ENCODE measurements at regions not wholly inside any gene's neighbourhood (a gene's known extent, or its start where the extent isn't known, plus 50 kb on each side); places are given as distances from the start of the nearest gene placed in this dataset.

- no peaks in the 10 kb centered on the region for H3K9me3 ChIP-seq (ENCODE audit: low read length)
- peaks cover 4% of the 10 kb centered on the region; the same call in 1 of the 2 replicates for H3K4me1 ChIP-seq (ENCODE audit: low read length)
- no peak overlapping the region for H3K4me3 ChIP-seq (ENCODE audit: low read length)
- no peak overlapping the region for H3K4me2 ChIP-seq (ENCODE audit: low read depth, low read length, poor library complexity, severe bottlenecking)
- H3K27me3 ChIP-seq (ENCODE audit: low read length), result no peaks in the 10 kb centered on the region
- no peaks in the 10 kb centered on the region for H4K20me1 ChIP-seq (ENCODE audit: insufficient read depth, low read depth, low read length)
- H2AFZ ChIP-seq (ENCODE audit: low read length), result no peak overlapping the region
- H3K79me2 ChIP-seq (ENCODE audit: low read length), result no peaks in the 10 kb centered on the region
- H3K9ac ChIP-seq (ENCODE audit: low read length), result no peak overlapping the region
- no peak overlapping the region for H3K27ac ChIP-seq (ENCODE audit: low read length)
- no peak for DNase-seq
- no peaks in the 10 kb centered on the region for H3K9me2 ChIP-seq (replicated peaks; ENCODE audit: insufficient read depth, low read length)
- no peaks in the 10 kb centered on the region for H3K36me3 ChIP-seq (ENCODE audit: insufficient read depth, low read length)
Observed at GRCh38 chr6:141540207-141540606, 592.5 kb upstream of the GJE1 start.

- Histone ChIP-seq H3K4me1 (ENCODE audit: low read length) (peaks cover 4% of the 10 kb centered on the region; the same call in 1 of the 2 replicates), H3K9me2 (replicated peaks; ENCODE audit: insufficient read depth, low read length) (no peaks in the 10 kb centered on the region), H4K20me1 (ENCODE audit: insufficient read depth, low read depth, low read length) (no peaks in the 10 kb centered on the region), H3K79me2 (ENCODE audit: low read length) (no peaks in the 10 kb centered on the region), H3K4me2 (ENCODE audit: low read depth, low read length, poor library complexity, severe bottlenecking) (no peak overlapping the region), H3K27ac (ENCODE audit: low read length) (no peak overlapping the region), H3K4me3 (ENCODE audit: low read length) (no peak overlapping the region), H3K9ac (ENCODE audit: low read length) (no peak overlapping the region), H3K9me3 (ENCODE audit: low read length) (no peaks in the 10 kb centered on the region), H3K27me3 (ENCODE audit: low read length) (no peaks in the 10 kb centered on the region), H2AFZ (ENCODE audit: low read length) (no peak overlapping the region), H3K36me3 (ENCODE audit: insufficient read depth, low read length) (no peaks in the 10 kb centered on the region)
- no peak for DNase-seq
Observed at GRCh38 chr6:141539617-141540016, 593.1 kb upstream of the GJE1 start.

- no peak overlapping the region for H3K4me2 ChIP-seq (ENCODE audit: low read depth, low read length, poor library complexity, severe bottlenecking)
Observed at GRCh38 chr6:141532211-141532610, 600.5 kb upstream of the GJE1 start.

GRCh38 chr6:141531040-141531439, 601.7 kb upstream of the GJE1 start:
- no peaks in the 10 kb centered on the region for H3K79me2 ChIP-seq (ENCODE audit: low read length)
- H3K9me2 ChIP-seq (replicated peaks; ENCODE audit: insufficient read depth, low read length), result no peaks in the 10 kb centered on the region
- H3K4me2 ChIP-seq (ENCODE audit: low read depth, low read length, poor library complexity, severe bottlenecking), result no peak overlapping the region
- no peak overlapping the region for H3K27ac ChIP-seq (ENCODE audit: low read length)
- no peaks in the 10 kb centered on the region for H3K4me1 ChIP-seq (ENCODE audit: low read length)
- H2AFZ ChIP-seq (ENCODE audit: low read length), result no peak overlapping the region
- H3K4me3 ChIP-seq (ENCODE audit: low read length), result no peak overlapping the region
- H3K27me3 ChIP-seq (ENCODE audit: low read length), result no peaks in the 10 kb centered on the region
- no peak overlapping the region for H3K9ac ChIP-seq (ENCODE audit: low read length)
- H3K36me3 ChIP-seq (ENCODE audit: insufficient read depth, low read length), result no peaks in the 10 kb centered on the region
- no peaks in the 10 kb centered on the region for H3K9me3 ChIP-seq (ENCODE audit: low read length)
- H4K20me1 ChIP-seq (ENCODE audit: insufficient read depth, low read depth, low read length), result no peaks in the 10 kb centered on the region
- no peak for DNase-seq

More at GRCh38 chr6:141532211-141532610, 600.5 kb upstream of the GJE1 start:
- H3K27ac ChIP-seq (ENCODE audit: low read length), result no peak overlapping the region
- no peak overlapping the region for H2AFZ ChIP-seq (ENCODE audit: low read length)
- H3K4me3 ChIP-seq (ENCODE audit: low read length), result no peak overlapping the region
- H3K79me2 ChIP-seq (ENCODE audit: low read length), result no peaks in the 10 kb centered on the region
- H3K9ac ChIP-seq (ENCODE audit: low read length), result no peak overlapping the region
- DNase-seq, result no peak
- H4K20me1 ChIP-seq (ENCODE audit: insufficient read depth, low read depth, low read length), result no peaks in the 10 kb centered on the region
- H3K9me3 ChIP-seq (ENCODE audit: low read length), result no peaks in the 10 kb centered on the region
- no peaks in the 10 kb centered on the region for H3K36me3 ChIP-seq (ENCODE audit: insufficient read depth, low read length)
- no peaks in the 10 kb centered on the region for H3K4me1 ChIP-seq (ENCODE audit: low read length)
- H3K9me2 ChIP-seq (replicated peaks; ENCODE audit: insufficient read depth, low read length), result no peaks in the 10 kb centered on the region
- H3K27me3 ChIP-seq (ENCODE audit: low read length), result no peaks in the 10 kb centered on the region

- H3K79me2 ChIP-seq (ENCODE audit: low read length), result no peaks in the 10 kb centered on the region
- H3K9ac ChIP-seq (ENCODE audit: low read length), result no peak overlapping the region
- H3K9me2 ChIP-seq (replicated peaks; ENCODE audit: insufficient read depth, low read length), result no peaks in the 10 kb centered on the region
- H4K20me1 ChIP-seq (ENCODE audit: insufficient read depth, low read depth, low read length), result no peaks in the 10 kb centered on the region
- DNase-seq, result no peak
- H3K36me3 ChIP-seq (ENCODE audit: insufficient read depth, low read length), result no peaks in the 10 kb centered on the region
- H3K4me3 ChIP-seq (ENCODE audit: low read length), result no peak overlapping the region
- no peak overlapping the region for H3K4me2 ChIP-seq (ENCODE audit: low read depth, low read length, poor library complexity, severe bottlenecking)
- no peaks in the 10 kb centered on the region for H3K27me3 ChIP-seq (ENCODE audit: low read length)
- no peaks in the 10 kb centered on the region for H3K9me3 ChIP-seq (ENCODE audit: low read length)
- H2AFZ ChIP-seq (ENCODE audit: low read length), result no peak overlapping the region
- no peak overlapping the region for H3K27ac ChIP-seq (ENCODE audit: low read length)
- no peaks in the 10 kb centered on the region for H3K4me1 ChIP-seq (ENCODE audit: low read length)
Observed at GRCh38 chr6:141528596-141528995, 604.1 kb upstream of the GJE1 start.

- no peak for DNase-seq
- Histone ChIP-seq H3K9me2 (replicated peaks; ENCODE audit: insufficient read depth, low read length) (no peaks in the 10 kb centered on the region), H3K36me3 (ENCODE audit: insufficient read depth, low read length) (no peaks in the 10 kb centered on the region), H3K4me1 (ENCODE audit: low read length) (no peaks in the 10 kb centered on the region), H2AFZ (ENCODE audit: low read length) (no peak overlapping the region), H3K79me2 (ENCODE audit: low read length) (no peaks in the 10 kb centered on the region), H3K9me3 (ENCODE audit: low read length) (no peaks in the 10 kb centered on the region), H3K27ac (ENCODE audit: low read length) (no peak overlapping the region), H4K20me1 (ENCODE audit: insufficient read depth, low read depth, low read length) (no peaks in the 10 kb centered on the region), H3K9ac (ENCODE audit: low read length) (no peak overlapping the region), H3K27me3 (ENCODE audit: low read length) (no peaks in the 10 kb centered on the region), H3K4me3 (ENCODE audit: low read length) (no peak overlapping the region), H3K4me2 (ENCODE audit: low read depth, low read length, poor library complexity, severe bottlenecking) (no peak overlapping the region)
Observed at GRCh38 chr6:141526985-141527384, 605.7 kb upstream of the GJE1 start.

GRCh38 chr6:141521440-141521839, 611.3 kb upstream of the GJE1 start:
- no peaks in the 10 kb centered on the region for H3K4me1 ChIP-seq (ENCODE audit: low read length)
- no peaks in the 10 kb centered on the region for H3K9me3 ChIP-seq (ENCODE audit: low read length)
- no peak overlapping the region for H2AFZ ChIP-seq (ENCODE audit: low read length)
- H3K36me3 ChIP-seq (ENCODE audit: insufficient read depth, low read length), result no peaks in the 10 kb centered on the region
- H3K79me2 ChIP-seq (ENCODE audit: low read length), result no peaks in the 10 kb centered on the region
- DNase-seq, result no peak
- H3K9ac ChIP-seq (ENCODE audit: low read length), result no peak overlapping the region
- H3K27me3 ChIP-seq (ENCODE audit: low read length), result no peaks in the 10 kb centered on the region
- no peak overlapping the region for H3K4me3 ChIP-seq (ENCODE audit: low read length)
- H3K9me2 ChIP-seq (replicated peaks; ENCODE audit: insufficient read depth, low read length), result no peaks in the 10 kb centered on the region
- no peaks in the 10 kb centered on the region for H4K20me1 ChIP-seq (ENCODE audit: insufficient read depth, low read depth, low read length)
- no peak overlapping the region for H3K4me2 ChIP-seq (ENCODE audit: low read depth, low read length, poor library complexity, severe bottlenecking)
- no peak overlapping the region for H3K27ac ChIP-seq (ENCODE audit: low read length)

- Histone ChIP-seq H3K27me3 (ENCODE audit: low read length) (no peaks in the 10 kb centered on the region), H3K36me3 (ENCODE audit: insufficient read depth, low read length) (no peaks in the 10 kb centered on the region), H3K9ac (ENCODE audit: low read length) (no peak overlapping the region), H3K27ac (ENCODE audit: low read length) (no peak overlapping the region), H4K20me1 (ENCODE audit: insufficient read depth, low read depth, low read length) (no peaks in the 10 kb centered on the region), H3K9me3 (ENCODE audit: low read length) (no peaks in the 10 kb centered on the region), H3K79me2 (ENCODE audit: low read length) (no peaks in the 10 kb centered on the region), H2AFZ (ENCODE audit: low read length) (no peak overlapping the region), H3K9me2 (replicated peaks; ENCODE audit: insufficient read depth, low read length) (no peaks in the 10 kb centered on the region), H3K4me2 (ENCODE audit: low read depth, low read length, poor library complexity, severe bottlenecking) (peak overlapping the region; percentile 7), H3K4me1 (ENCODE audit: low read length) (no peaks in the 10 kb centered on the region), H3K4me3 (ENCODE audit: low read length) (no peak overlapping the region)
- DNase-seq, result no peak
Observed at GRCh38 chr6:141513830-141514229, 618.9 kb upstream of the GJE1 start.

- no peak for DNase-seq
- Histone ChIP-seq H3K9ac (ENCODE audit: low read length) (no peak overlapping the region), H3K27me3 (ENCODE audit: low read length) (no peaks in the 10 kb centered on the region), H3K9me2 (replicated peaks; ENCODE audit: insufficient read depth, low read length) (no peaks in the 10 kb centered on the region), H3K4me2 (ENCODE audit: low read depth, low read length, poor library complexity, severe bottlenecking) (no peak overlapping the region), H2AFZ (ENCODE audit: low read length) (no peak overlapping the region), H3K27ac (ENCODE audit: low read length) (no peak overlapping the region), H3K4me3 (ENCODE audit: low read length) (no peak overlapping the region), H3K79me2 (ENCODE audit: low read length) (no peaks in the 10 kb centered on the region), H3K9me3 (ENCODE audit: low read length) (0 out of 2 replicates have a peak, but pooled peaks cover 3% of the 10 kb centered on the region), H3K36me3 (ENCODE audit: insufficient read depth, low read length) (no peaks in the 10 kb centered on the region), H3K4me1 (ENCODE audit: low read length) (no peaks in the 10 kb centered on the region), H4K20me1 (ENCODE audit: insufficient read depth, low read depth, low read length) (no peaks in the 10 kb centered on the region)
Observed at GRCh38 chr6:141510803-141511202, 621.9 kb upstream of the GJE1 start.

Measured in Karpas-422 (cell line).